ENCODE measurements at regions not wholly inside any gene's neighbourhood (a gene's known extent, or its start where the extent isn't known, plus 50 kb on each side); places are given as distances from the start of the nearest gene placed in this dataset.

DNA sequence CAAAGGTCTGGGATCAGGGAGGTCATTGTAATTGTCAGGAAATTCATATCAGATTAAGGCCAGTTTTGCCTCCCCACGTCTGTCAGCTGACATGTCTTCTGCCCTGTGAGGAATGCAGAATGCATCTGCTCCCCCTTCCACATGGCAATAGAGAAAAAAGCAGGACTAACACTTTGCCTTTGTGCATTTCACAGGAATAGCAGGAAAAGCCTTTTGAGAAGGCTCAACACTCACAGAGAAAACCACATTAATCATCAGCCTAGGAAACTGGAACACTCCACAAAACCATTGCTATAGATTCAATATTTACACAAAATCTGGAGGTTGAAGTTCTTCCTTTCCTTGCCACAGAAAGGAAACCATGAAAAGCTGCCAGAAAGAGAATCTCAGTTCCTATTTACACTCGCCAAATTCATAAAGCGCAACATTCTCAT is 165.2 kb upstream of the HES1 start:
- TF ChIP-seq GATA2 (IDR thresholded peaks at IDR 0.05; ENCODE audit: low read depth, low read length) (no peak), GATA3 (IDR thresholded peaks at IDR 0.05; ENCODE audit: low read depth, low read length) (no peak)

DNA sequence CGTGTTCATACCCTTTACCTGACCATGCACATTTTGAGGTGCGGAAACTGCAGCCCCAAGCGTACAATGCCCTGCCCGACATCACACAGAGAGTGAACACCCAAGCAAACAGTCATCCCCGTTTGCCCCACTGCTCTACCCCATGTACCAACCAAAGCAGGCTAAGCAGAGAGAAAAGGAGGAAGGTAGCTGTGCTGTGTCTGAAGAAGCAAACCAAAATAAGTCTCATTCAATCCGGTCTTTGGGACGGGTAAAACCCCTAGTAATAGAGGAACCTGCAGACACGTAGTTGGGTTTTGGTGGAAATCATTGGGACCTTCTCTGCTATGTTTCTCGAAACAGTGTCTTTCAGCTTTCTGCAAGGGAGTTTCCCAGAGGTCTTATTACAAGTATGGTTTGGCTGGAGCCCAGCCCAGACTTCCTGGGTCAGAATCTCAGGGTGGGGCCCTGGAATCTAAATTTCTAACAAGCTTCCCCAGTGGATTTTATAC is 164.6 kb upstream of the HES1 start:
- no peak for TF ChIP-seq GATA3 (IDR thresholded peaks at IDR 0.05; ENCODE audit: low read depth, low read length)
- no peak for TF ChIP-seq GATA2 (IDR thresholded peaks at IDR 0.05; ENCODE audit: low read depth, low read length)

DNA sequence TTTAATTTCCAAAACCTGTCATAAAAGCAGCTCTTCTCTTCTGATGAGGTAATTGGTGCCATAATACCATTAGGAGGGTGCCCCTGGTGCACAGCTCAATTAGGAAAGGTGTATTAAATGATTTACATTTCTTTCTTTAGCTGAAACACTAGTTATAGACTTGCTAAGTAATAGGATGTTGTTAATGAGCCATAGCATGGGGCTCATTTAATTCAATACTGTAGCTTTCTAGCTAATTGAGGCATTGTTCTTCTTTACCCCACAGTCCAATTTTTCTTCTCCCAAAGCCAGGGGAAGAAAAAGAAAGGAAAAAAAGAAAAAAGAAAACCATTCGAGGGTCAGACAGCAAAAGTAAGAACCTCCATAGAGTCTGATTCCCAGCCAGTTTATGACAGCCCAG is 164.0 kb upstream of the HES1 start:
- TF ChIP-seq GATA2 (IDR thresholded peaks at IDR 0.05; ENCODE audit: low read depth, low read length), result no peak
- no peak for TF ChIP-seq GATA3 (IDR thresholded peaks at IDR 0.05; ENCODE audit: low read depth, low read length)

DNA sequence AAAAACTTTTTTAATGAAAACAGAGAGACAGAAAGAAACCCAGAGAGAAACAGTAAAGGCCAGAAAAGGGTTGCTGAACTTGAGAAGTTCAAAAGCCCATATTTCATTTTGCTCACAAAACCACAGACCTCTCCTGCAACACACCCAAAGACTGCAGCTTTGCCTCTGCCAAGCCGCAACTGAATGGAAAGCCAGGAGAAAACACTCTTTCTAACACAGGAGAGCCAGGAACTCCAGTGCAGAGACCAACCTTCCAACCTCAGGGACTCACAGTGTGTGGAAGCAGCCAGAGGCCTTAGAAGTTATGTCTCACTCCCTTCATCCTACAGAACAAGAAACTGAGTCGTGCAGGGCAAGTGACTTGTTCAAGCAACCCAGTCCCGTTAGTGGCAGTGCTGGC is 163.1 kb upstream of the HES1 start:
- TF ChIP-seq GATA2 (IDR thresholded peaks at IDR 0.05; ENCODE audit: low read depth, low read length) (no peak), GATA3 (IDR thresholded peaks at IDR 0.05; ENCODE audit: low read depth, low read length) (no peak)

DNA sequence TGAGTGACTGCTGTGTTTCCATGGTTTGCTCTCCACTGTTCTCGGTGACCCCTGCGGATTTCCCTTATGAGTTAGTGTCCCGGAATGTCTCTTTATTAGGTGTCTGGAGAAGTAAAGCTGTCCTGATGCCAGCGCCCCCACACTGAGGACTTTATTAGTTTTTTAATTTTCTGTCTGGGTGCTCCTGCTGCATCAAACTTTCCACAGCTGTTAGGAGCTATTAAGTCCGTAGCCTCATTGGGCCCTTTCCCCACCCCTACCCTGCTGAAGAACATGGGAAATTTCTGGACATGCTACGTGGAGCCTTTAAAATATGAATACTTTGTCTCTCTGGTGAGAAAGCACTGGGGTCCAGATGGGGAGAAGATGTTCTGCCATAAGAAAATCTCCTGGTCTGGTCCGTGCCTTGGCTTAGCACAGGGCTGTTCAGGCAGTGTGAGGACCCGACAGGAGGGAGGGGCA is 161.7 kb upstream of the HES1 start:
- TF ChIP-seq GATA2 (IDR thresholded peaks at IDR 0.05; ENCODE audit: low read depth, low read length) (no peak), GATA3 (IDR thresholded peaks at IDR 0.05; ENCODE audit: low read depth, low read length) (no peak)

DNA sequence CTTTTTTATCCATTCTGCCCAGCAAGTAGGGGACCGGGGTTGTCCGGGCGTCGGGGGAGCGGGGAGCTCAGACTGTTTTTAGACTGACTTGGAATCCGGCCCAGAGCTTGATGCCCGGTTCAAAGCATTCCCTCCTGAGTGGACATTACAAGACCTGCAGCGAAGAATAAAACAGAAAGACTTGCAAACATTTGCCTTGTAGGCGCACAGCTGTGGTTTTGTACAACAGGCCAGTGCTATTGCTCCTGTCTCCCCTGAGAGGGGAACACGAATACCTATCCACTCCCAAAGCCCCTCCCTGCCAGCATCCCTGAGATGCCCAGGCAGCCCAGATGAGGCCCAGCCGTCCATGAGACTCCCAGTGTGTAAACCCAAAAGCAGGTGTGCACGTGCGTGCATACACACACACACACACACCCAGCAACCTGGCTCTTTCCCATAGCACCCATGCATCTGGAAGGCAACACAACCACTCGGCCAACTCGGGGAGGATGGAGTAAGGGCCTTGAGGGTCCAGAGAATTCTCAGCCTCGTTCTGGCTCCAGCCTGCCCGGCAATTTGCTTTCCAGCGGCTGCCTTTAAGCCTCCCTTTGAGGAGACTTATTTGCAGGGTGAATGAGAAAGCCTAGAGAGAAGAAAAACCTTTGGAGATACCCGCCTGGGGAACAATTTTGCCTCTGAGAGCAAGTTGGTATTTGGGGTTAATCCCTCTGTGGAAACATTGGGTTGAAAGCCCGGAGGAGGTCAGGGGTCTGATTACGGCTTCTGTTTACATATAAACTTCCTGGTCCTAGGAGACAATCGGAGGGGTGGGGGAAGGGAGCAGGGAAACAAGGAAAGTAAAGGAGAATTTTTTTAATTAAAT is 161.0 kb upstream of the HES1 start:
- TF ChIP-seq GATA2 (IDR thresholded peaks at IDR 0.05; ENCODE audit: low read depth, low read length), result no peak
- no peak for TF ChIP-seq GATA3 (IDR thresholded peaks at IDR 0.05; ENCODE audit: low read depth, low read length)

DNA sequence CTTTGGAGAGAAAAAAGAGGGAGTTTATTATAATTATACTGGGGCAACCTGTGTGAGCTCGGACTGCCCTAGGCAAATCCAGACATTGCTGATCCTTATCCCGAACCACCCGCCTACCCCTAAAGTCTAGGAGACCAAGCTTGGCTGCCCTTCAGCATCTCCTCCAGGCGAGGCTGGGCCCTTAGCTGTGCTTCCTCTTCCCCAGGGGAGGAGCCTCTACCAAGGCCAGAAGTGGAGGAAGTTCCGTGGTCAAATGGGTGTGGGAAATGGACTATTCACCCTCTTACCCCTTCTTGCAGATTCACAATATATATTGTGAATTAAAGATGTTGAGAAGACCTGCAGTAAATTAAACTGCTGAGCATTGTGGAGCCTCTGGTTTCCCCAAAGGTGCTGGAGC is 158.3 kb upstream of the HES1 start:
- TF ChIP-seq GATA3 (IDR thresholded peaks at IDR 0.05; ENCODE audit: low read depth, low read length), result no peak

DNA sequence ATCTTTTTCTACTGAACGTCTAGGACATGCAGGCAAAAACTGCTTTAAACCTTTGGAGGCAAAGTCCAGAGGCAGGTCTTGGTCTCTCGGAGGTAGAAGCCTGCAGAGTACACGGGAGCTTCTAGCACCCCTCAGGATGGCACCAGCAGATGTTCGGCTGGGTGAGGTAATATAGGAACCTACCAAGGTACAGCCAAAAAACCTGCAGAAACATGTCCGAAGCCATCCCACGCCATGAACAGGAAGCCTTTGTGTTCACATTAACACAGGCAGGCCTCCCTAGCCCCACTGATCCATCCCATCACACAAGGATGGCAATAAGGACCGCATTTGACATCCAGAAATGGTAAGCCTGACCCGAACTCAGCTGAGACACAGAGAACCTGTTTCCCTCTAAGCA is 157.9 kb upstream of the HES1 start:
- TF ChIP-seq GATA3 (IDR thresholded peaks at IDR 0.05; ENCODE audit: low read depth, low read length) (no peak), GATA2 (IDR thresholded peaks at IDR 0.05; ENCODE audit: low read depth, low read length) (no peak)

DNA sequence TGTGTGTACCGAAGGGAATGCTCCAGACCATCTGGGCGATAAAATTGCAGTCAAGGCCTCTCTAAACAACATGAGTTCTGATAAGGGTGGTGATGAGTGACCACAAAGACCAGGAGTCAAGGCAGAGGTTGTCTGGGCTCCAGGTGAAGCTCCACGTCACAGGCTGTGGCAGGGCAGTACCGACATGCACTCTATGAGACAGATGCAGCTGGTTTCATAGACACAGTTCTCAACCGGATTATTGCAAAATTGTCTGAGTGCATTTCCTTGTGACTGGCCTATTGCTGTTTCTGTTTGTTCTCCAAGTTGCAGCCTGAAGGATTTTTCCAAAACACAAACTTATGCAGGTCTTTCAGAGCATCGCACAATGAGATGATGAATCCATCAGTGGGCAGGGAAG is 157.5 kb upstream of the HES1 start:
- TF ChIP-seq GATA3 (IDR thresholded peaks at IDR 0.05; ENCODE audit: low read depth, low read length) (no peak), GATA2 (IDR thresholded peaks at IDR 0.05; ENCODE audit: low read depth, low read length) (no peak)

DNA sequence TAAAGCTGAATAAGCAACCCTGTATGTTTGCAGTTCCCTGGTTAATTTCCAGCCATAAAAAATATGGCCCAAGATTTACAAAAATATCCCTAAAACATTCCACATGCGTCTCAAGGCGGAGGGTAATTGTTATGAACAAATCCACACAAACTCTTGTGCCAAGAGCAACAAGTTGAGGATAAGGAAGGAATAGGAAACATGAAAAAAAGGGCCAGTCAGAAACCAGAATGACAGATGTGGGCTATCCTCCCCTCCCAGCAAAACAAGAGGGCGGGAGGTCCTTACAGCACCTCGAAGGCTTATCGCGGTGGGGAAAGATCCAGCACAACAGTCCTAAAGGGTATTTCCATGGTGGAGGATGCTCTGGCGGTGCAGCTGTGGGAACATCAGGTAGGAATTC is 155.6 kb upstream of the HES1 start:
- TF ChIP-seq GATA3 (IDR thresholded peaks at IDR 0.05; ENCODE audit: low read depth, low read length) (no peak), GATA2 (IDR thresholded peaks at IDR 0.05; ENCODE audit: low read depth, low read length) (no peak)

DNA sequence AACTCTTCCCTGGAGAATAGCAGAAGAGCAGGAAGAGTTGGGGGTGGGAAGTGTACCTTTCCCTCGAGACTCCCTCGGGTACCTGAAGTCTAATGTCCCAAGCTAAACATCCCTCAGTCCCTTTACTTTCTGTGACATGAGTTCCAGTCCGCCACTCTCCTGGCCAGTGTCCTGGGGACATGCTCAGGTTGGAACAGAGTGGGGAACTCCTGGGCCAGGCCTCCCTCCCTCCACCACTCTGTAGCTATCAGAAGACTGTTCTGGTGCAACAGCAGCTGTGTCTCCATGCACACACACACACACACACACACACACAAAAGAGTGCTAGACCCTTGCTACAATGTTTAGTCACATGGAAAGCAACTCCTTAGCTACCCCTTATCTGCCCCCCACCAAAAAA is 155.0 kb upstream of the HES1 start:
- TF ChIP-seq GATA3 (IDR thresholded peaks at IDR 0.05; ENCODE audit: low read depth, low read length), result no peak
- no peak for TF ChIP-seq GATA2 (IDR thresholded peaks at IDR 0.05; ENCODE audit: low read depth, low read length)

DNA sequence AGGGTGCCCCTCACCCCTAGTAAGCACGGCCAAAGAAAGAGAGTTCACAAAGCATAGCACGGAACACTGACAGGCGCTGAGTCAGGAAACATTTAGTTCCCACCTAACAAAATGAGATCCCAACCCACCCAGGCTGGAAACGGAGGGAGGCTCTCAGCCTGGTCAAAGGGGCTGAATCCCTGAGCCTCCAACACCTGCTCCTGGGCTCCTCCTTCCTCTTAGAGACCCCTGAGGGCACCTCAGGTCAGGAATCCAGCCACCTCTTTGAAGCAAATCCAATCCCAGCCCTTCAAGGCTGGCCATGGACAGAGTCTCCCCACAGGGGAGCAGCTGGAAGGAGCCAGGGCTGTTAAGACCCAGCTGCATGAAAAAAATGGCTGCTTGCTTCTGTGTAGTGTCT is 154.4 kb upstream of the HES1 start:
- TF ChIP-seq GATA2 (IDR thresholded peaks at IDR 0.05; ENCODE audit: low read depth, low read length) (no peak), GATA3 (IDR thresholded peaks at IDR 0.05; ENCODE audit: low read depth, low read length) (no peak)

DNA sequence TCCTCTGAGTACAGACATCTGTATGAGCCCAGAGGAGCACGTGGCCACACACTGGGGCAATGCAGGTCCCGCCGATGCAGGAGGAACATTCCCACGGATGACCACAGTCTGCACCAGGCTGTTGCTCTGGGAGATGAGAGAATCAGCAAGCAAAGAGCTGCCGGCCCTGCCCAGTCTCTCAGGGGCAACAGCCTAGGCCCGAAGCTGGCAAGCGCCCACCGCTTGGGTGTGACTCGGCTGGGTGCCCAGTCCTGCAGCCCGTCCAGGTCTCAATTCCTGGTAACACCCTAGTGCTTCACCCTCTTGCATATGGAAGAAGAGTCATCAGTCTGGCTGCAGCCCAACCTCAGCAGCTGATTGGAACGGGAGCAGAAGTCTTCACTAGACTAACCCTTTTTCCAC is 153.7 kb upstream of the HES1 start:
- TF ChIP-seq GATA3 (IDR thresholded peaks at IDR 0.05; ENCODE audit: low read depth, low read length), result no peak
- TF ChIP-seq GATA2 (IDR thresholded peaks at IDR 0.05; ENCODE audit: low read depth, low read length), result no peak

DNA sequence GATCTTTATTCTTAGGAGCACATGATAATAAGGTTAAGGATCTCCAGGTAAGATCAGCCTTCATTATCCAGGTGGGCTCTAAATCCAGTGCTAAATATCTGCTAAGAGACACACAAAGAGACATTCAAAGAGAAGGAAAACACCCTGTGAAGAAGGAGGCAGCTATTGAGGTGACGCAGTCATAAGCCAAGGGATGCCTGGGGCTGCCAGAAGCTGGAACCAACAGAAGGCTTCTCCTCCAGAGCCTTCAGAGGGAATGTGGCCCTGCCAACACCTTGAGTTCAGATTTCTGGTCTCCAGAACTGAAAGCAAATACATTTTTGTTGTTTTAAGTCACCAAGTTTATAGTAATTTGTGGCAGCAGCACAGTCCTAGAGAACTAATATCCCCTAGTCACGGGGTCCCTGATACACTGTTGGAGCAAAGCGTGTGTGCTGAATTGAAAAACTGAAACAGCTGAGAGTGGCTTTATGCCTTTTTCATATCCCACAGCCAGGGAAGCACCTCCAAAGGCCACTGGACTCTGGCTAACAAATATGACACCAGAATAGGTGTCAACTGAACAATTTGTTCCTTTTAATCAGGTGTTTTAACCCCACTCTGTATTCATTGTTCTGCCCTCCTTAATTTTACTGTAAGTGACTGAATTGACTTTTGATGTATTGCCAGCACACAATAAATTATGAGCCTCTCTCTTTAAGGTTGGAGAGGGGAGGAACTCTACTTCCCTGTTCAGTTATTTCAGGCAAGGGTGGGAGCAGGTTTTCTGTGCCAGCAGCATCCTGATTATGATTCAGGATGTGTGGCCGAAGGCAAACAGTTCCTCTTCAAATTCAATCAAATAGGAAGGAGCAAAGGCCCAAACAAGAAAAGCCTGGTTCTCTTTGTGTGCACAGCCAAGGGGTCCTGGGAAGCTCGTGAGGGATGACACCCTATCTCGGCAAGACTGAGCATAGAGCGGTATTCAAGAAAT is 151.8 kb upstream of the HES1 start:
- no peak for TF ChIP-seq GATA2 (IDR thresholded peaks at IDR 0.05; ENCODE audit: low read depth, low read length)
- no peak for TF ChIP-seq GATA3 (IDR thresholded peaks at IDR 0.05; ENCODE audit: low read depth, low read length)

Data from SH-SY5Y (cell line).